Tibial nerve (tissue), 4 donors: ENCODE measurements at regions not wholly inside any gene's neighbourhood (a gene's known extent, or its start where the extent isn't known, plus 50 kb on each side); places are given as distances from the start of the nearest gene placed in this dataset.
"Not testable (repeated sequence)": the region's sequence is repeated elsewhere in the genome, so short reads cannot be mapped to it uniquely, and the experiment has no call there.

Source experiments
- DNase-seq, 2 donors: peaks; one replicate each; pipeline ENCODE4 v3.0.0-alpha.2; 2019; ENCODE audit warnings: low spot score in 2 of 2
- H3K27ac ChIP-seq, 4 donors: fragments of 200-600 bp; sonication (generic) in 3 of 4; one replicate each; pipeline ENCODE4 v1.5.1; 2017 to 2019; ENCODE audit warnings: mild to moderate bottlenecking in 1 of 4
- H3K27me3 ChIP-seq, 2 donors: fragments of 200-600 bp; sonication (generic) in 1 of 2; one replicate each; pipeline versions ENCODE4 v1.5.1 to v1.6.0; 2017 to 2019
- H3K36me3 ChIP-seq, 3 donors: fragments of 200-600 bp; sonication (generic); one replicate each; pipeline ENCODE4 v1.5.1; 2018 to 2019
- H3K4me1 ChIP-seq, 4 donors: fragments of 200-600 bp; sonication (generic) in 3 of 4; one replicate each; pipeline ENCODE4 v1.5.1; 2017 to 2019
- H3K4me3 ChIP-seq, 4 donors: fragments of 200-600 bp; sonication (generic) in 3 of 4; one replicate each; pipeline ENCODE4 v1.5.1; 2017 to 2019; ENCODE audit warnings: mild to moderate bottlenecking in 1 of 4, moderate library complexity in 1 of 4
- H3K9me3 ChIP-seq, 4 donors: fragments of 200-600 bp; sonication (generic) in 3 of 4; one replicate each; pipeline ENCODE4 v1.5.1; 2017 to 2019
- EP300 ChIP-seq, 2 donors: sonication (generic); formaldehyde crosslinking; IDR thresholded peaks; one replicate each; pipeline ENCODE4 v1.6.1; 2017; ENCODE audit warnings: antibody characterized with exemption in 2 of 2, mild to moderate bottlenecking in 1 of 2
- POLR2A ChIP-seq, 2 donors: fragments of 450-650 bp; IDR thresholded peaks; one replicate each; pipeline ENCODE4 v1.6.1; 2017; ENCODE audit warnings: antibody characterized with exemption in 2 of 2, mild to moderate bottlenecking in 2 of 2, moderate library complexity in 2 of 2
- WGBS, 2 donors: methylation state at CpG; one replicate each; pipeline ENCODE4 v1.1.5; 2018; 5-methylcytosine and 5-hydroxymethylcytosine counted together
- TF ChIP-seq, protein P1 (sequence below), 5 experiments: fragments of 200-600 bp in 3 of 5; fragments of 450-650 bp in 2 of 5; sonication (generic) in 3 of 5; IDR thresholded peaks; one replicate each; pipeline ENCODE4 v1.5.1; 2016 to 2019; ENCODE audit warnings: antibody characterized with exemption in 5 of 5, mild to moderate bottlenecking in 3 of 5, moderate library complexity in 2 of 5

DNA sequence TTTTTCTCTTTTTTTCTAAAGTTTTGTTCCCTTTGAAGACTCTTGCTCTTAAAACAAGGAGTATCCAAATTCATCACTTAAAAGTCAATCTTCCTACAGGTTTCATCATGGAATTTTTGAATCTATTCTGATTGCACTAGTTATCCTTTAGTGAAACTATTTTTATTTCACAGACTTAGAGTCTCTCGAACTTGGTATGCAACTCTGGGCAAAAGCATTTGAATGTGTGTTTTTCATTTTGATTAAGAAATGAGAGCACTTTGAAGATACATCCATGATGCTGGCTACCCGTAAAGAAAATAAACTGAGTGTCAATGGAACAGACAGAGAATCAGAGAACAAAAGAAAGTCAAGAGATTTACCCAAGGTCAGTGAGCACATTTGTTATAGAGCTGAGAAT is 586.5 kb downstream of the EPM2A start:
- Histone ChIP-seq H3K27ac (no peak overlapping the region), H3K4me3 (no peak overlapping the region), H3K9me3 (no peaks in the 10 kb centered on the region), H3K27me3 (no peaks in the 10 kb centered on the region), H3K4me1 (no peaks in the 10 kb centered on the region), H3K36me3 (no peaks in the 10 kb centered on the region)
- WGBS, 2 donors, result 69 to 71% methylated on average over 2 of the region's 2 CpGs
- TF ChIP-seq POLR2A (IDR thresholded peaks at IDR 0.05) (no peak), EP300 (IDR thresholded peaks at IDR 0.05) (no peak)
- TF ChIP-seq, protein P1, sequence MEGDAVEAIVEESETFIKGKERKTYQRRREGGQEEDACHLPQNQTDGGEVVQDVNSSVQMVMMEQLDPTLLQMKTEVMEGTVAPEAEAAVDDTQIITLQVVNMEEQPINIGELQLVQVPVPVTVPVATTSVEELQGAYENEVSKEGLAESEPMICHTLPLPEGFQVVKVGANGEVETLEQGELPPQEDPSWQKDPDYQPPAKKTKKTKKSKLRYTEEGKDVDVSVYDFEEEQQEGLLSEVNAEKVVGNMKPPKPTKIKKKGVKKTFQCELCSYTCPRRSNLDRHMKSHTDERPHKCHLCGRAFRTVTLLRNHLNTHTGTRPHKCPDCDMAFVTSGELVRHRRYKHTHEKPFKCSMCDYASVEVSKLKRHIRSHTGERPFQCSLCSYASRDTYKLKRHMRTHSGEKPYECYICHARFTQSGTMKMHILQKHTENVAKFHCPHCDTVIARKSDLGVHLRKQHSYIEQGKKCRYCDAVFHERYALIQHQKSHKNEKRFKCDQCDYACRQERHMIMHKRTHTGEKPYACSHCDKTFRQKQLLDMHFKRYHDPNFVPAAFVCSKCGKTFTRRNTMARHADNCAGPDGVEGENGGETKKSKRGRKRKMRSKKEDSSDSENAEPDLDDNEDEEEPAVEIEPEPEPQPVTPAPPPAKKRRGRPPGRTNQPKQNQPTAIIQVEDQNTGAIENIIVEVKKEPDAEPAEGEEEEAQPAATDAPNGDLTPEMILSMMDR (IDR thresholded peaks at IDR 0.05), result no peak
- DNase-seq, result no peak

DNA sequence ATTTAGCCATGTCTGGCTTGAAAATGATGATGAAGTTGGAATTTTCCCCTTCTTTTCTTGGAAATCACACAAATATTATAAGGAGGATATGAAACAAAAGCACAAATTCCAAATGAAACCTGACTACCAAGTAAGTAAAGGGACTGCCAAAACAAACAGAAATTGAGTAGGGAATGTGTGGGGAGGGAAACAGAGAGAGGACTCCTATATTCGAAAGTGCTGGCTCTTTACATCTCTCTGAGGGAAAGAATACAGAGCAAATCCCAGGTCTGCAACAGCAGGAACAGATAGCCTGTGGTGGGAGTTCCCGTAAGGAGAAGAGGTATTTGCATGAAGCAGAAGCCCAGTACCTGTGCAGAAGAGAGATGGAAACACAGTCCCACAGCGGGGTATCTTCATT is 583.7 kb downstream of the EPM2A start:
- H3K4me1 ChIP-seq, result no peaks in the 10 kb centered on the region
- H3K4me3 ChIP-seq, result no peak overlapping the region
- no peak for DNase-seq
- H3K36me3 ChIP-seq, result no peaks in the 10 kb centered on the region
- TF ChIP-seq, protein P1 (IDR thresholded peaks at IDR 0.05), result no peak
- no peaks in the 10 kb centered on the region for H3K9me3 ChIP-seq
- WGBS, 2 donors, result 71 to 74% methylated on average over 3 of the region's 3 CpGs
- H3K27ac ChIP-seq, result no peak overlapping the region
- no peaks in the 10 kb centered on the region for H3K27me3 ChIP-seq

DNA sequence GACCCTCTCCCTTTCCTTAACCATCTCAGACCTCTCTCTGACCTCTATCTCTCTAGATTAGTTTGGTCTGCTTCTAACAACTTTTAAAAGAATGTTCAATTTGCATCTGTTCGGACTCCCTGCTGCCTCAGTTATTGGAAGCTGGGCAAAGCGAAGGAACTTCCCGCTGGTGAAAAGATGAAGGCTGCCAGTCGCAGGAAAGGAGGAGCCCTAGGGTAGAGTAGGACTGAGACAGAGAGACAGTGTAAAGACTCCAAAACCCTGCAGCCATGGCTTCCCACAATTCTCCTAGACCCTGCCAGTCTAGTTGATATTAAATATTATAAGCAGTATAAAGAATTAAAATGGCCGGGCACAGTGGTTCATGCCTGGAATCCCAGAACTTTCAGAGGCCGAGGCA is 581.8 kb downstream of the EPM2A start:
- no peak overlapping the region for H3K4me3 ChIP-seq
- TF ChIP-seq EP300 (IDR thresholded peaks at IDR 0.05) (no peak), POLR2A (IDR thresholded peaks at IDR 0.05) (no peak)
- TF ChIP-seq, protein P1 (IDR thresholded peaks at IDR 0.05), result no peak
- WGBS, 2 donors, result 83 to 88% methylated on average over 6 of the region's 6 CpGs
- no peaks in the 10 kb centered on the region for H3K27me3 ChIP-seq
- DNase-seq, result no peak
- no peaks in the 10 kb centered on the region for H3K4me1 ChIP-seq
- H3K9me3 ChIP-seq, result peaks cover 0 to 8% (median 3%) of the 10 kb centered on the region in 4 donors
- H3K36me3 ChIP-seq, result no peaks in the 10 kb centered on the region
- H3K27ac ChIP-seq, result no peak overlapping the region

DNA sequence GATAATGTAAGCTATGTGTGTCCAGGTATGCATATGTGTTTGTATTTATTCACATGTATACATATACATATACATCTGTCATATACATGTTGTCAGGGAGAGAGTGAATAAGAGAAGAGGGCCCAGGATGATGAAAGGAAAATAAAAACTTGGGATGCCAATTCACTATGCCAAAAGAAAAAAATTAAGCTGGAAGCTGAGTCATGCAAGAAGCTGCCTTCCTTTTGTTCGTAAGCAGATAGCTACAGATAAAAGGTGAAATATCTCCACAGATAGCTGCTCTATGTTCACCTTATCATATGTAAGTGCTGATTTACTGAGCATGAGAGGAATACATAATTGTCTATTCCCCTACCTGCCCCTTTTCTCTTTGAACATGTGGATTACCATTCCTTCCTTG is 579.9 kb downstream of the EPM2A start:
- no peak for TF ChIP-seq EP300 (IDR thresholded peaks at IDR 0.05)
- TF ChIP-seq POLR2A (IDR thresholded peaks at IDR 0.05), result no peak
- TF ChIP-seq, protein P1 (IDR thresholded peaks at IDR 0.05), result no peak
- no peaks in the 10 kb centered on the region for H3K36me3 ChIP-seq
- H3K27me3 ChIP-seq, result no peaks in the 10 kb centered on the region
- no peak overlapping the region for H3K4me3 ChIP-seq
- no peak overlapping the region for H3K27ac ChIP-seq
- 67 to 87% methylated on average over 1 of the region's 1 CpG for WGBS, 2 donors
- peaks cover 0 to 22% (median 5%) of the 10 kb centered on the region in 4 donors for H3K9me3 ChIP-seq
- no peak for DNase-seq
- H3K4me1 ChIP-seq, result no peaks in the 10 kb centered on the region

DNA sequence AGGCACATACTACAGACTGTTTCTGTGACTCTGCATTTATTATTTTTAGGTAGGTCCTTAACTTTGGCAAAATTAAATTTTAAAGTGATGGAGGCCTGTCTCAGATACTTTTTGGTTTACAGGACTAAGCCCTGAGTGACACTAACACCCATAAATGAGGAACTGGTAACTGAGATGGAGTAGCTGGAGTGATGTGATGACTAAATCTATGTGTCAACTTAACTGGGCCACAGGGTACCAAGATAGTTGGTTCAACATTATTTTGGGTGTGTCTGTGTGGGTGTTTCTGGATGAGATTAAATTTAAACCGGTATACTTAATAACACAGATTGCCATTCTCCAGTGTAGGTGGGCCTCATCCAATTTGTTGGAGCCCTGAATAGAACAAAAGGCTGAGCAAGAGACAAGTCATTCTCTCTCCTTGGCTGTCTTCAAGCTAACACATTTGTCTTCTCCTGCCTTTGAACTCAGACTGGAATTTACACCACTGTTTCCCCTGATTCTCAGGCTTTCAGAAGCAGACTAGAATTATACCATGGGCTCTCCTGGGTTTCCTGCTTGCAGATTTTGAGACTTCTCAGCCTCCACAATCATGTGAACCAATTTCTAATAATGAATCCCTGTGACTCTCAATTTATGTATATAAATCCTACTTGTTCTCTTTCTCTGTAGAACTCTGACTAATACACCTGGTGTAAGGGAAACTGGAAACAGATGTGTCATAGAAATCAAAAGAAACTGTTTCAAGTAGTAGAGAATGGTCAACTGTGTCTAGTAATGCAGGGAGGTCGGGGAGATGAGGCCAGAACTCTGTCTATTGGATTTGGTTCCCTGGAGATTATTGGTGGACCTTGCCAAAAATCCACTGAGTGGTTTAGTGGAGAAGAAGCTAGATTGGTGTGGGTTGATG is 579.2 kb downstream of the EPM2A start:
- Histone ChIP-seq H3K27ac (no peak overlapping the region), H3K4me3 (no peak overlapping the region), H3K9me3 (peaks cover 0 to 22% (median 5%) of the 10 kb centered on the region in 4 donors), H3K27me3 (no peaks in the 10 kb centered on the region), H3K4me1 (no peaks in the 10 kb centered on the region), H3K36me3 (no peaks in the 10 kb centered on the region)
- TF ChIP-seq POLR2A (IDR thresholded peaks at IDR 0.05) (no peak), EP300 (IDR thresholded peaks at IDR 0.05) (no peak)
- TF ChIP-seq, protein P1 (IDR thresholded peaks at IDR 0.05), result no peak
- 79 to 80% methylated on average over 2 of the region's 2 CpGs for WGBS, 2 donors
- no peak for DNase-seq

GRCh38 chr6:145158636-145159035 is 576.7 kb downstream of the EPM2A start:
- H3K4me3 ChIP-seq, DNase-seq: not testable (repeated sequence)
- 85 to 88% methylated on average over 1 of the region's 1 CpG for WGBS, 2 donors

More at GRCh38 chr6:145158636-145159035, 576.7 kb downstream of the EPM2A start:
- H3K36me3 ChIP-seq, H3K27me3 ChIP-seq, H3K4me1 ChIP-seq, H3K27ac ChIP-seq: not testable (repeated sequence)
- H3K9me3 ChIP-seq, result peaks cover 0 to 22% (median 5%) of the 10 kb centered on the region in 4 donors
